ENCODE measurements at regions not wholly inside any gene's neighbourhood (a gene's known extent, or its start where the extent isn't known, plus 50 kb on each side); places are given as distances from the start of the nearest gene placed in this dataset.

DNA sequence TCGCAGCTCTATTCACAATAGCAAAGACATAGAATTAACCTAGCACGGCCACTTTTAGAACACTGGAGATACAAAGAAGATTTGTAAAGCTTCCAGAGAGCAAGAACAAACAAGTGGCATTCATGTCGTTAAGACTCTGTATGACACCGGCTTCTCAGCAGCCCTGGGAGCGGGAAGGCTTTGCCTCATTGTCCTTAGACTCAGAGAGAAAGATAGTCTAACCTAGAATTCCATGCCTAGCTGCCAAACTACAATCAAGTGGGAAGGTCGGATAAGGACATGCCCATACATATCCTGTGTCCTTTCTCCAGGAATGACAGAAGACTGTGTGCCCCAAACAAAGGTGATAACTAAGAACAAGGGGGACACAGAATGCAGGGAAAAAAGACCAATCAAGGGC is 1038.3 kb downstream of the BCL11B start:
- no peak for ATAC-seq (ENCODE audit: insufficient read depth, low FRiP score)
- no peak overlapping the region for H3K9ac ChIP-seq (ENCODE audit: insufficient read depth in 1 of 2, low read length in 2 of 2)

DNA sequence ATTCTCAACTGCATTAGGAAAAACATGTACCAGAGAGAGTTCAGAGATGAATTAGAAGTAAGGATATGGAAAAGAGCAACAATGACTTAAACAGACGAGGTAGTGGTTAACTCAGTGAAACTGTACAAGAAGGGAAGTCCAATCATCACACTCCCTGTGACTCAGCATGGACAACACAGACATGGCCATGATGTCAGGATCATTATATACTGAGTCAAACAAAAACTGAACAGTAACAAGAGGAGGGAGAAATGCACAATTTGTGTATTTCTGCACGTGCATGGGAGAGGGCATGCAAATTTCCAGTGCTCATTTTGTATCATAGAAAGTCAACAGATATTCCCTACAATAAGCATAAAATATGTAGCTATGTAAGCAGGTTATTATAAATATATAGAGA is 1037.8 kb downstream of the BCL11B start:
- H3K27ac ChIP-seq (ENCODE audit: low read depth in 1 of 2, low read length in 1 of 2): no peak overlapping the region
- H3K36me3 ChIP-seq (ENCODE audit: control insufficient read depth in 4 of 4, insufficient read depth in 4 of 4, low read length in 4 of 4): no peaks in the 10 kb centered on the region
- H3K9ac ChIP-seq (ENCODE audit: insufficient read depth in 1 of 2, low read length in 2 of 2): no peak overlapping the region
- H3K27me3 ChIP-seq (ENCODE audit: control insufficient read depth in 3 of 3, insufficient read depth in 3 of 3, low read length in 2 of 3): peaks cover 0 to 3% (median 0%) of the 10 kb centered on the region in 3 donors
- no peak overlapping the region for H3K4me3 ChIP-seq
- TF ChIP-seq, protein P1, sequence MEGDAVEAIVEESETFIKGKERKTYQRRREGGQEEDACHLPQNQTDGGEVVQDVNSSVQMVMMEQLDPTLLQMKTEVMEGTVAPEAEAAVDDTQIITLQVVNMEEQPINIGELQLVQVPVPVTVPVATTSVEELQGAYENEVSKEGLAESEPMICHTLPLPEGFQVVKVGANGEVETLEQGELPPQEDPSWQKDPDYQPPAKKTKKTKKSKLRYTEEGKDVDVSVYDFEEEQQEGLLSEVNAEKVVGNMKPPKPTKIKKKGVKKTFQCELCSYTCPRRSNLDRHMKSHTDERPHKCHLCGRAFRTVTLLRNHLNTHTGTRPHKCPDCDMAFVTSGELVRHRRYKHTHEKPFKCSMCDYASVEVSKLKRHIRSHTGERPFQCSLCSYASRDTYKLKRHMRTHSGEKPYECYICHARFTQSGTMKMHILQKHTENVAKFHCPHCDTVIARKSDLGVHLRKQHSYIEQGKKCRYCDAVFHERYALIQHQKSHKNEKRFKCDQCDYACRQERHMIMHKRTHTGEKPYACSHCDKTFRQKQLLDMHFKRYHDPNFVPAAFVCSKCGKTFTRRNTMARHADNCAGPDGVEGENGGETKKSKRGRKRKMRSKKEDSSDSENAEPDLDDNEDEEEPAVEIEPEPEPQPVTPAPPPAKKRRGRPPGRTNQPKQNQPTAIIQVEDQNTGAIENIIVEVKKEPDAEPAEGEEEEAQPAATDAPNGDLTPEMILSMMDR (IDR thresholded peaks at IDR 0.05; ENCODE audit: control extremely low read depth, extremely low read depth): no peak
- 62 to 65% methylated on average over 2 of the region's 2 CpGs for WGBS, 2 donors
- no peak for ATAC-seq (ENCODE audit: insufficient read depth, low FRiP score)
- DNase-seq: no peak
- no peaks in the 10 kb centered on the region for H3K4me1 ChIP-seq (ENCODE audit: control insufficient read depth in 5 of 5, insufficient read depth in 5 of 5, low read length in 5 of 5)
- H3K9me3 ChIP-seq (ENCODE audit: control insufficient read depth in 4 of 4, insufficient read depth in 3 of 4, low read length in 3 of 4): no peaks in the 10 kb centered on the region

More for the DNA sequence above, 1038.3 kb downstream of the BCL11B start:
- Histone ChIP-seq H3K9me3 (ENCODE audit: control insufficient read depth in 4 of 4, insufficient read depth in 3 of 4, low read length in 3 of 4) (no peaks in the 10 kb centered on the region), H3K36me3 (ENCODE audit: control insufficient read depth in 4 of 4, insufficient read depth in 4 of 4, low read length in 4 of 4) (no peaks in the 10 kb centered on the region), H3K4me1 (ENCODE audit: control insufficient read depth in 5 of 5, insufficient read depth in 5 of 5, low read length in 5 of 5) (no peaks in the 10 kb centered on the region), H3K27me3 (ENCODE audit: control insufficient read depth in 3 of 3, insufficient read depth in 3 of 3, low read length in 2 of 3) (peaks cover 0 to 3% (median 0%) of the 10 kb centered on the region in 3 donors), H3K4me3 (no peak overlapping the region), H3K27ac (ENCODE audit: low read depth in 1 of 2, low read length in 1 of 2) (no peak overlapping the region)
- DNase-seq: no peak
- WGBS, 2 donors: 67 to 75% methylated on average over 6 of the region's 6 CpGs
- TF ChIP-seq, protein P1 (IDR thresholded peaks at IDR 0.05; ENCODE audit: control extremely low read depth, extremely low read depth): no peak

DNA sequence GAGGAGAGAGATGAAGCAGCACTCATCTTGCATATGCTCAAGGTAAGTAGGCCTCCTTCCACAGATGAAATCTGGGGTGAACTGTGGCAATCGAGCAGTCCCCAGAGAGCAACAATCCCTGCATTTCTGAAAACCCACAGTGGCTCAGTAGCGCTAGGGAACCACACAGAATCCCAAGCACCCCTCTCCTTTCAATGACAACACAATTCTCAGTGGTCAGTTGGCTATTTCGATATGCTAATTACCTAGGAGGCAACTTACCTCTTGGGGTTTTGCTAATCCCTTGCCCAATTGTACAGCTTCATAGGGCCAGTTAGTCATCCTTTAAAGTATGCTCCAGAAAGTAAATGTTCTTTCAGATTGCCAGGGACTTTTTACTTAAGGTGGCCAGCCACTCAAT is 1035.7 kb downstream of the BCL11B start:
- ATAC-seq (ENCODE audit: insufficient read depth, low FRiP score) (no peak), DNase-seq (no peak)
- H3K36me3 ChIP-seq (ENCODE audit: control insufficient read depth in 4 of 4, insufficient read depth in 4 of 4, low read length in 4 of 4): no peaks in the 10 kb centered on the region
- TF ChIP-seq, protein P1 (IDR thresholded peaks at IDR 0.05; ENCODE audit: control extremely low read depth, extremely low read depth): no peak
- H3K4me3 ChIP-seq: no peak overlapping the region
- H3K27me3 ChIP-seq (ENCODE audit: control insufficient read depth in 3 of 3, insufficient read depth in 3 of 3, low read length in 2 of 3): peaks cover 0 to 3% (median 0%) of the 10 kb centered on the region in 3 donors
- 90% methylated on average over 3 of the region's 3 CpGs for WGBS, 2 donors
- H3K9me3 ChIP-seq (ENCODE audit: control insufficient read depth in 4 of 4, insufficient read depth in 3 of 4, low read length in 3 of 4): no peaks in the 10 kb centered on the region
- H3K9ac ChIP-seq (ENCODE audit: insufficient read depth in 1 of 2, low read length in 2 of 2): no peak overlapping the region
- H3K27ac ChIP-seq (ENCODE audit: low read depth in 1 of 2, low read length in 1 of 2): no peak overlapping the region
- H3K4me1 ChIP-seq (ENCODE audit: control insufficient read depth in 5 of 5, insufficient read depth in 5 of 5, low read length in 5 of 5): no peaks in the 10 kb centered on the region

DNA sequence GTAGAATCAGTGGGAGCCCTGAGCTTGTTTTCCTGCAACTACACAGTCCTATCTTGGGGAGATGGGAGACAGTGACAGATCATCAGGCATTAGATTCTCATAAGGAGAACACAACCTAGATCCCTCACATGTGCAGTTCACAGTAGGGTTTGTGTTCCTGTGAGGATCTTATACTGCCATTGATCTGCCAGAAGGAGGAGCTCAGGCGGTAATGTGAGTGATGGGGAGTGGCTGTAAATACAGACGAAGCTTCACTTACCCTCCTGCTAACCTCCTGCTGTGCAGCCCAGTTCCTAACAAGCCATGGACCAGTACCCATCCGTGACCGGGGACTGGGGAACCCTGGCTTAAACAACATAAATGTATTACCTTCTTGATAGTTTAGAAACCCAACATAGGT is 1034.1 kb downstream of the BCL11B start:
- Histone ChIP-seq H3K27me3 (ENCODE audit: control insufficient read depth in 3 of 3, insufficient read depth in 3 of 3, low read length in 2 of 3) (peaks cover 0 to 3% (median 0%) of the 10 kb centered on the region in 3 donors), H3K4me1 (ENCODE audit: control insufficient read depth in 5 of 5, insufficient read depth in 5 of 5, low read length in 5 of 5) (no peaks in the 10 kb centered on the region), H3K36me3 (ENCODE audit: control insufficient read depth in 4 of 4, insufficient read depth in 4 of 4, low read length in 4 of 4) (no peaks in the 10 kb centered on the region), H3K4me3 (no peak overlapping the region), H3K9me3 (ENCODE audit: control insufficient read depth in 4 of 4, insufficient read depth in 3 of 4, low read length in 3 of 4) (no peaks in the 10 kb centered on the region), H3K27ac (ENCODE audit: low read depth in 1 of 2, low read length in 1 of 2) (no peak overlapping the region), H3K9ac (ENCODE audit: insufficient read depth in 1 of 2, low read length in 2 of 2) (no peak overlapping the region)
- DNase-seq: no peak
- 81 to 83% methylated on average over 4 of the region's 4 CpGs for WGBS, 2 donors
- ATAC-seq (ENCODE audit: insufficient read depth, low FRiP score): no peak
- TF ChIP-seq, protein P1 (IDR thresholded peaks at IDR 0.05; ENCODE audit: control extremely low read depth, extremely low read depth): no peak

Measured in lung (tissue), 11 donors.